DMS153 (cell line): ENCODE measurements at regions not wholly inside any gene's neighbourhood (a gene's known extent, or its start where the extent isn't known, plus 50 kb on each side); places are given as distances from the start of the nearest gene placed in this dataset.

Source experiments
- DNase-seq: peaks from one replicate; lab custom pipeline; 2025; lab: John Stamatoyannopoulos, UW

DNA sequence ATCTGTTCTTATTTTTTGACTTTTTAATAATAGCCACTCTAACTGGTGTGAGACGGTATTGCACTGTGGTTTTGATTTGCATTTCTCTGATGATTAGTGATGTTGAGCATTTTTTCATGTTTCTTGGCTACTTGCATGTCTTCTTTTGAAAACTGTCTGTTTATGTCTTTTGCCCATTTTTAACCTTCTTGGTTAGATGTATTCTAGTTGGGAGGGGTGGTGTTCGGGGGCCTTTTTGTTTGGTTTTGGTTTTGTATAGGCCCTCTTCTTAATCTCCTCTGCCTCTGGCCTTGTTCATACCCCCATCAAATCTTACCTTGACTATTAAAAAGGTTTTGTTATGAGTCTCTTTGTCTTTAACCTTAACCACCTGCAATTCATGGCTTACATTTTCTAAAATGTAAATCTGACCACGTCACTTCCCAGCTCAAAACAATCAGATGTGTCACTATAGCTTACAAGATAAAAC, 107.8 kb upstream of the NR4A3 start:
- DNase-seq, result no peak

DNA sequence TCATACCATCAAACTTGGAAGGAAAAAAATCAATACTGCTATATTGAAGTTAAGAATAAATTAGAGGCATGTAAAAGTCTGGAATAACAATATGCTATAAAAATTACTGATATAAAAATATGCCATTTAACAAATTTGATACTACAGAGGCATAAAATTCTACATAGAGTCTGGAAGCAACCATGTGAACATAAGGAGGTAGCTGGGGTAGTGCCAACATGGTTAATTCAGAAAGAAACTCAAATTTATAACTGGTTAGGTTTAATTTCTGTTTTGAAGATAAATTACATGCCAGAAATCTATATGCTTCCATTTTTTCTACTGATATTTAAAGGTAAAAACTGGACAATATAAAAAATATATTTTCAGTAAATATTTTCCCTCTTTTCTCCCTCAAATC, 103.1 kb upstream of the NR4A3 start:
- no peak for DNase-seq

DNA sequence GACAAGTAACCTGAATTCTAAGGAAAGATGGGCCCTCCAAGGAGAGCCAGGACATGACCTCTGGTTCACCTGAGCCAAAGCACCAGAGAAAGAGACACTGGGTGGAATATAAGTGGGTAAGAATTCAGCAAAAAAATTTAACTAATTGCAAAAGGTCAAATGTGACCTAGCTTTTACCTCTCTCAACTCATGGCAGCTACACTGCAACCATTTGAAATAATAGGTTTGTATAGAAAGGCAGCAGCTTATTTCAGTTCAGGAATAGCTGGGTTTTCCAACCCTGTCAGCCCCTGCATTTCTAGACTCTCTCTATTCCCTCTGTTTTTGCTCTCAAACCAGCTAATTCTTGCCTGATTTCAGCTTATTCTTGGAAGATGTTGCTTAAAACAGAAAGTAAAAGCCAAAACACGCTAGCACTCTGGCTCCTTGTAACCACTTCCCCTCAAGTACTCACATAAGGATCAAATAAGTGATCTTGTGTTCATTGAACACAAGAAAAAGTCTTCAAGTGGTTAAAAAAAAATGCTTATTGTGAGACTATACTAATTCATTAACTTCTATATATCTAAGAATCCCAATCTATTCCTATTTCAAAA, 101.1 kb upstream of the NR4A3 start:
- DNase-seq, result no peak

DNA sequence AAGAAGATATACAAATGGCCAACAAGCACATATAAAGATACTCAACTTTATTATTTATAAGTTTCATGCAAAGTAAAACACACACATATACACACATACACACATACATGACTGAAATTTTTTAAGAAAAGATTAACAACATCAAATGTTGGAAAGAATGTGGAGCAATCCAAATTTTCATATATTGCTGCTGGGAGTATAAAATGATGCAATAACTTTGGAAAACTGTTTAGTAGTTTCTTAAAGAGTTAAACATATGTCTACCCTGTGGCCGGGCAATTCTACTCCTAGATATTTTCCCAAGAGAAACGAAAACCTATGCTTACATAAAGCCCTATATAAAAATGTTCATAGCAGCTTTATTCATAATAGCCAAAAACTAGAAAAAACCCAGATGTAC, 99.8 kb upstream of the NR4A3 start:
- DNase-seq, result no peak

DNA sequence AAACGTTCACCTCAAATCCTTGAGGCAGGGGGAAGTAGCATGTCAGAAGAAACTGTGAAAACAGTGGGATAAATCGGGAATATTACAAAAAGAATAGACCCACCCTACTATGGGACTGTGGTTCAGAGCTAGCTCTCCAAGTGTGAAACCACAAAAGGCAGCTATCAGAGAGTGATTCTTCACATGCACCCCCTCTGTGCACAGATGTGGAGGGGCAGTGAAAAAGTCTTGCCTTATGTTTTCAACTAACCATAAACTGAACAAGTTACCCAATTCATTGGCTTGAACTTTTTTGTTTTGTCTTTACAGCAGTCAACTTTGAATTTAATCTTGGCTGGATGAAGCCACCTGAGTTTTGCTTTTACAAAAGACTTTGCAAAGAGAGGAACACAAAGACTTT, 98.8 kb upstream of the NR4A3 start:
- DNase-seq, result no peak

DNA sequence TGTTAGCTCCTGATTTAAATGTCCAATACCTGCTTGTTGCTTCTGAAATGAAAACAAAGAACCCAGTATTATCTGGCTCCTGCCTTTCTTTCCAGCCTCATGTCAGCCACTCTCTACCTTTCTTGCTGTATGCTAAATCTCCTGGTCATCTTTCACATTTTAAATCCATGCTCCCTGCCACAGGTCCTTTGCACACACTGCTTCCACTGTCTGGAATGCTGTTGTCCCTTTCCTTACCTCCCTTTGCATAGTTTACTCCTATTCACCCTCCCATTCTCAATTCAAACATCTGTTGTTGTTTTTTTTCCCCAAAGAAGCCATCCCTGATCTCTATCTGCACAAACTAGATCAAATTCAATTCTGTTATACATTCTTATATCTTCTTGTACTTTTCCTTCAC, 97.0 kb upstream of the NR4A3 start:
- DNase-seq, result no peak

DNA sequence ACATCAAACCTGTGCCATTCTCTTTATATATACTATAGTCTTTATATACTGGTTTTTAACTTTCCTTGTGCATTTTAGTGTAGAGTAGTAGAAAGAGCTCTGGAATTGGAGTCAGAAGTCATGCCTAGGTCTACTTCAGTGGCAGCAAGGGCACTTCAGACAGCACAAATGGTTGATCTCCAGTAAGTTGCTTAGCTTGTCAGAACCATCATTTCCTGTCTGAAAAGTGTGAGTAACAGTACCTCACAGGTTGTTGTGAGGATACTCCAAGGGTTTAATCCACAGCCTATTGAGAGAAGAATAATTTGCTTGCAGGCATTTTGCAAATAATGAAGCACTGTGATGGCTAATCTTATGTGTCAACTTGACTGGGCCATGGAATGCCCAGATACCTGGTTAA, 95.8 kb upstream of the NR4A3 start:
- no peak for DNase-seq

DNA sequence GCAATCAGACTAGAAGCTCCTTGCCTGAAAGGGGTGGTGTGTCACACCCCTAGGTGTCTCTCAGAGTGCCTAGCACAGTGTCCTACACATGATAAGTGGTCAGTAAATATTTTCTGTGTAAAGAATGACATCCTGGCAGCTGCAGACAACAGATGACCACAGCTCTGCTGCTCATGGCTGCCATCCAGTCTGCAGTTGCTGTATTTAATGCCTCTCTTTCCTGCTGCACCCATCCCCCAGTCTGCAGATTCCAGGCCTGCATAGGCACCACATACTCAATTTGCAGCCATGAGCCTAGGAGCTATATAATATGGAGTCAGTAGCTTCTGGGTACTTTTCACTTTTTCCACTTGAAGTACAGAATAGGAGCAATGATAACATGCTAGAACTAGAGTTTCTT, 94.9 kb upstream of the NR4A3 start:
- peak; percentile 33 for DNase-seq

DNA sequence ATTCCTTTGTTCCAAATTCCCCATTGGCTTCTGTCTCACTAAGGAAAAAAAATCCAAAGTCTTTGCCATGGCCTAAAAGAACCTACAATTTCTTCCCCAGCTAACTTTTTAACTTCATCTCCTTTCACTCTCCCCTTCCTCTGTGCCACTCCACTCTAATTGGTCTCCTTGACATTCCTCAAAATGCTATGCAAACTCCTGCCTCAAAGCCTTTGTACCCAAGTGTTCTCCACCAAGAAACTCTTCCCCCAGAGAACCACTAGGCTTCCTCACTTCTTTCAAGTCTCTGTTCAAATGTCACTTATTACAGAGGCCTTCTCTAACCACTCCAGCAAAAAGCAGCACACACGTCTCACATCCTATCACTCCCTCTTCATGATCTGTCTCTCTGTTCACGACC, 91.6 kb upstream of the NR4A3 start:
- no peak for DNase-seq

DNA sequence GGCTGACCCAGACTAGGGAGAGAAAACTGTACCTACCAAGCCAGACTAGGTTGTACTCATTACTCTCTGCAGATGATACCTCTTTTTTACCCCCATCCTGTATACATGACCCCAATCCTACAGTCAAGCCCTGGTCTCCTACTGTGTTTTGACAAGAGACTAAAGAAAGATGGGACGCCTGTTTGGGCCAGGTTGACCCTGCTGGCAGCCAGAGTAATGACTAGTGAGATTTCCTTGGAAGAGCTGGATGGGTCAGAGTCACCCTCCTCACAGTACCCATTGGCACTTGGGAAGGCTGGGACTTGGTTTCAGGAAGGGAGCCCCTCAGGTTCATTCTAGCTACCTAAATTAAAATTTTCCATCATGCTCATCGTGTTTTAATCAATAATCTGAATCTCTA, 89.7 kb upstream of the NR4A3 start:
- no peak for DNase-seq

DNA sequence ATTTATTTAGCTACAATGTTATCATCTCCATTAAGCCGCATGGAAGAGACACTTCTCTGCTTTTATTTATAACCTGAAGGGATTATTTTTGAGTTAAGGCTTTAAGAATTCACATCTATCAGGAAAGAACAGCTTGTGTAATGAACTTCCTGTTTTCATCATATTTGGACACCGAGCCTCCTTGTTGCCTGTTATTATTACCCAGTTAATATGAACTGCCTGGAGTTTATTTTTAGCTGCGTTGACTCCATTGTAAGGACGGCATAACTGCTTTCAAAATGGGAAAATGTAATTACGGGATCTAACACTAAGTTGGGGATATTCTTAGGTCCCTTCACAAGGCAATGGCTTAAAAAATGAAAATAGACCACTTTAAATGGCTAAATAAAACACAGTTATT, 89.0 kb upstream of the NR4A3 start:
- DNase-seq, result peak; percentile 1

DNA sequence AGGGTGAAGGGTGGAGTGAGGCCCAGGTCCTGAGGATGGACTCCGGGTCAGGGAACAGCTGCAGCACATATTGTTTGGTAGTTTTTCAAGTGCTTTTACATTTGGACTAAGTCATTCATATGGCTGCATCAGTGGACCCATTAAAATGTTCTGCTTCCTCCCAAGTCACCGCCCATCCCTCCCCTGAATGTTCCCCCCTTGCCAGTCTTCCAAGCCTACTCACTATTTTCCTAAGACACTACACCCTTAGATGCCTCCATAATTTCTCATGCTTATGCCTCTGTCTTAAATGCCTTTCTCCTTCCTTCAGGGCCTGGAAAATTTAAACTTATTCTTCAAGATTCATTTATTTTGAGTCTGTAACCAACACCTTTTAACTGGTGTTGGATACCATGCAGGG, 86.6 kb upstream of the NR4A3 start:
- no peak for DNase-seq

DNA sequence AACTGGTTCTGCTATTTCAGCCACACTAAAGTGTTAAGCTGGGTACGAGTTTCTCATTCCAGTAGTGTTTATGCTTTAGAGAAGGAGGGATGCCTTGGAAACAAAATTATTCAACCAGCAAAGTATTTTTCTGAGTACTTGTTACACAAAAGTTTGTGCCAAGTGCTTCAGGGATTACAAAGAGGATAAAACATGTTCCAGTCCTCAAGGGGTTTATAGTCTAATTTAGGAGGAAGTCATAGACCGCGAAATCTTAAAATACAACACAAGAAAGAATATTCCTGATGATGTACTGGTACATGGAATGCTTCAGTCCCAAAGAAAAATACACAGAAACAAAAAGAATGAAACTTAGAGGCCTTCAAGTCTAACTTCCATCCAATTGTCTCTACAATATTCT, 85.4 kb upstream of the NR4A3 start:
- DNase-seq, result no peak

DNA sequence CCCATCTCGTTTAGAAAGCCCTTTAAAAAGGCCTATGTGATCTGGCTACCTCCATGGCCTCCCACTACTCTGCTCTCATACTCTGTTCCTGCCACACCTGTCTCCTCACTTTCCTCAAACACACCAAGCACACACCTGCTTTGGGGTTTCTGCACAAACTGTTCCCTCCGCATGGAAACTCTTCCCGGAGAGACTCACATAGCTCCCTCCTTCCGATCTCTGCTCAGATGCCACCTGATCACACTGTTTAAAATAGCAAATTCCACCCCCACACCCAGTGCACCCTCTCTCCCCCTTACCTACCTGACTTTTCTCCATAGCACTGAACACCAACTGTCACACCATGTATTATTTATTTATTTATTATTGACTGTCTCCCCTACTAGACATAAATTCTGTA, 84.0 kb upstream of the NR4A3 start:
- DNase-seq, result no peak

DNA sequence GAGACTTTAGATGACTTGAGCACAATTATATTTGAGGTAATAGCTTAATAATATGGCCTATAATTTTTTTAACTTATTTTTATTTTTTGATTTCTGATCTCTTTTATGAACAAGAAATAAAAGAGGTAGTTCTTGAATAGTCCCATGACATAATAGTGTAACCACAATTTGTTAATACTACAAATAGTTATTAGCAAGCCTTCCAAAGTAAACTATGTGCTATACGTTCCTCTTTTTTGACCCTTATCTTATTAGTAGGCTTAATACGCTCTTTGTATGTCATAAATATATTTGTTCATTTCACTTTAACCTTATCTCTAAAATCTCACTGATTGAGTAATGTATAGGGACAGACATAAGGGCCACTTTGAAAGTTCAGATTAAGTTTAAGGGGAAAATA, 78.7 kb upstream of the NR4A3 start:
- no peak for DNase-seq

DNA sequence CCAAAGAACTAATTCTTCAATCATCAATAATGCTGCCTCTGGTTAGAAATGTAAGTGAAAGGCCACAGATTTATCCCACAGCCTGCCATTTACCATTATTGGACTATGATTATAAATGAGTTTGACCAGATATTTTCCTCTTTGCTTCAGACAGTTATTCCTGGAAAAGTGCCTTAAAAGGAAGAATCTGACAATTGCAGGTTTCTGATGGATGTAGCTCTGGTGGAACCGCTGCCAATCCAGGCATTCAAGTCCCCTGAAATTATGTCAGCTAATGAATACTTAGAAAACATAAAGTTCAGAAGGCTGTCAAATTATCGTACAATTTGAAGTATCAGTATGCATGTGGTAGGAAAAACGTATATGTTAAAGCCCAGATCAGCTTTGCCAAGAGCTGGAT, 78.2 kb upstream of the NR4A3 start:
- DNase-seq, result no peak

DNA sequence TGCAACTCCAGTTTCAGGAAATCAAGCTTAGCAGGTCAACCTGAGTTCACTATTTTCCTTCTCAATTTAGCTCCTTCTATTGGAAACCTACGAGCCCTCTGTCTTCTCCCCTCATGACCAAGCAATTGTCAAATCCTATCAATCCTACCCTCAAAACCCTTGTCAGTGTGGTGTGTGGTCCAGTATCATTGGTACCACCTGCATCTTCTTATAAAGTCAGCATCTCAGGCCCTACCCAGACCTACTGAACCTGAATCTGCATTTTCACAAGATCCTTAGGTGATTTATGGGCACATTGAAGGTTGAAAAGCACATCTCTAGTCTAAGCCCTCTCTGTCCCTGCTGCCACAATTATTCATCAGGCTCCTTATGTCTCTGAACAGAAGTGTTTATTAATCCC, 77.6 kb upstream of the NR4A3 start:
- DNase-seq, result no peak

DNA sequence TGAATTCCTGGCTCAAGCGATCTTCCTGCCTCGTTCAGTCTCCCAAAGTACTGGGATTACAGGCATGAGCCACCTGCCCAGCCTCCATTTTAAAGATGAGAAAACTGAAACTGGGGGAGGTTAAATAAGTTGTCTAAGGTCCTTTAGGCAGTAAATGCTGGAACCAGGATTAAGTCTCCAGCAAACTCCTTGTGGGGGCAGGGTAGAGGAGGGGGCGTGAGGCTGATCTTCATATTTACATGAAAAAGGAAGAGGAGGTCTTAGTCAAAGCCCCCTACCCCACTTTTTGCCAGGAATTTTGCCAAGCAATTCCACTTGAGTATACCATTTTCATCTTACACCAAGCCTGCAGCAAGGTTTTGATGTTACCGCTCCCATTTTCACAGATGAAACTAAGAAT, 76.6 kb upstream of the NR4A3 start:
- DNase-seq, result no peak

DNA sequence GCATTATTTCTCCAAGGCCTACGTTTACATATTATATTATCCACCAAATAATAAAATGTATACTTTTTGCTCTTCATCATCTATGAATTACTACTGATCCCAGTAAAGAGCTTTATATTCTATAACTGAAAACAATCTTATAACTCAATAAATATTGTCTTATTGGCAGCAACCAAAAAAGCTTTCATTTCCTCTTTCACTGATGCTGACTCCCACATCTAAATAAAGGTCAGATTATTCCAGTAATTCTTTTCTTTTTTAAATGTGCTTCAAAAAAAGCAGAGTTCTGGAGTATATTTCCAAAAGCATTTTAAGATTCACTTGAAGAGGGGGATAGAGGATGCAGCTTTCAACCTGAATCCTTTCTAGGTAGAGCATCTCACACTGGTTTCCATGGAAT, 75.3 kb upstream of the NR4A3 start:
- DNase-seq, result no peak

DNA sequence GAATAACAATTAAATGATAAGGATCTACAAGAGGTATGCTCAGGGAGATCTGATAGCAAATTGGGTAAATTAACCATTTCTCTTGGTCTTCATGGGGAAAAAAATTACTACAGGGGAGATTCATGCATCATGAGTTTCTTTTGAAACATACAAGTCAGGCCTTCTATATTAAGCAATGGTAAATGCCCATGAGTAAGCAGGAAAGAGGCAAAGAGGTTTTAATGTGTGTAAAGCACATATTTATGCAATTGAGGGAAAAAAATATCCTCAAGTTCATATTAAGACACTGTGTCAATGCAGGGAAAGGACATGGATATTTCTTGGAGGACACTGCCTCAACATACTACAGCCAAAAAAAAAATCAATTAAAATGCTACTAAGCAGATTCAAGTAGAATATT, 73.4 kb upstream of the NR4A3 start:
- DNase-seq, result no peak

DNA sequence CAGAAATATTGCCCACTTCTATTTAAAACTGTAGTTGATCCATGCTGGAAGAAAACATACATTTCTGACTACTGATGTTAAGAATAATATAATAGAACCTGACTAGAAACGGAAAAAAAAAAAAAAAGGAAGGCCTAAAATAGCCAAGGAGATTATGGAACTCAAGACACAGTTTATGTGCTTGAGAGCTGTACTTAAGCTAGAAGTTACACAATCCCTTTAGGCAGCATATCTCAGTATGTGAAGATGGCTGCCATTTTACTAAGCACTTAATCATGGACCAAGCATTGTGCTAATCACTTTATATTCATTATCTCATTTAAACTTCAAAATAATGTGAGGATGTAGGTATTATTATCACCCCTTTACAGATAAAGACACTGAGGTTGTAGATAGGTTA, 73.0 kb upstream of the NR4A3 start:
- DNase-seq, result no peak

DNA sequence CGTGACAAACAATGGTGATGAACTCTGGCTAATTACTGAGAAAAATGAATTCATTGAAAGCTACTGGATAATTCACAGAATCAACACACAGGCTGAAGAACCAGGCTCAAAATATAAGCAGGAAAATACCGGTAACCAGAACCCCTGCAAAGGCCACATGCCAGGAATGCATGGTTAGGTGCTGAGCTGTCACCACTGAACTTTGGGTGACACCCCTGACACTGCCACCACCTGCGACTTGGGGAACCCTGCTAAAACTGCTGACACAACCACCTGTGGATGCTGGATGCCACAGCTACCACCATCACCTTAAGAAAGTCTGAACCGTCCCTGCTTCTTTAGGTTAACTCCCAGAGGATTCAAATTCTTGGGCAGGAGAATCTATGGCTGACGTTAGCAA, 72.0 kb upstream of the NR4A3 start:
- no peak for DNase-seq

DNA sequence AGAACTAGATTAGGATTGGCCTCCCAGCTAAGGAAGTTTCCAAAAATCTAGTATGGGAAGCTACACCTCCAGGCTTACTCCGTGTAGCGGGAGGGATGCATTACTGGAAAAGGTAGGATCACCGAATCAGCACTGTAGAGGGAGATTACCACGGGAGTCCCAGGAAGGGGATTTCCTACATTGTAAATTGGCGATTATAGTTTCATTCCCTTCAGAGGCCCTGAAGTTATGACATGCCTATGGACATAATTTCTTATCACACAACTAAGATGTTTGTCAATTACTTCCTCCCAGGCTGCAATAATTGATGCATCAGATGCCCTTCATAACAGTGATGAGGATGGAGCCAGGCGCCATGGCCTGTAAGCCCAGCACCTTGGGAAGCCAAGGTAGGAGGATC, 71.2 kb upstream of the NR4A3 start:
- DNase-seq, result no peak

DNA sequence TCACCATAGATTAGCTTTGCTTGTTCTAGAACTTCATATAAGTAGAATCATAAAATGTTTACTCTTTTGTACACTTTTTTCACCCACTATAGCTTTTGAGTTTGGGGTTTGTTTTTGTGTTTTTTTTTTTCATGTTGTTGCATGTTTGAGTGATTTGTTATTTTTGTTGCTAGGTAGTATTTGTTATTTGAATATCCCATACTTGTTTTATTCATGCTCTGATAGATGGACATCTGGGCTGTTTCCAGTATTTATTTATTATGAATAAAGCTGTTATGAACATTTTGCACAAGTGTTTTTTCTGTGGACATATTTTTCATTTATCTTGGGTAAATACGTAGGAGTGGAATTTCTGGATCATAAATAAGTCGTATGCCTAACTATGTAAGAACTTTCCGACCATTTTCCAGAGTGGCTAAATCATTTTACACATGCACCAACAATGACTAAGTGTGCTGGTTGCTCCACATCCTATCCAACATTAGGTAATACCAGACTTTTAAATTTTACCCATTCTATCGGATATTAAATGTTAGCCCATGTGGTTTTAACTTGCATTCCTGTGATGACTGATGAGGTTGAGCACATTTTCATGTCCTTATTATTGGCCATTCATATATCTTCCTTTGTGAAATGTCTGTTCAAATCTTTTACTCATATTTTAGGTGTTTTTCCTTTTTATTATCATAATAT, 69.1 kb upstream of the NR4A3 start:
- DNase-seq, result no peak
